A673 (cell line): ENCODE measurements at regions not wholly inside any gene's neighbourhood (a gene's known extent, or its start where the extent isn't known, plus 50 kb on each side); places are given as distances from the start of the nearest gene placed in this dataset.

Experiments
- BruUV-seq: library from RNA; stranded (reverse); fragments of 400-500 nt; replicated peaks from 2 replicates; lab custom pipeline; 2021; lab: Mats Ljungman, UMichigan
- CTCF ChIA-PET: fragments of 300-600 bp; sonication (Branson Sonifier 250); formaldehyde crosslinking; loops from one replicate; lab custom pipeline; 2022; ENCODE audit warnings: antibody characterized with exemption; lab: Charles Lee
- POLR2A ChIA-PET: fragments of 300-600 bp; sonication (Branson Sonifier 250); formaldehyde crosslinking; loops from one replicate; lab custom pipeline; 2022; ENCODE audit warnings: antibody characterized with exemption; ENCODE audit not compliant: low non-redundant PET; lab: Charles Lee
- DNase-seq: peaks from one replicate; pipeline ENCODE4 v3.0.0-alpha.2; 2015; ENCODE audit warnings: low spot score
- H3K27ac ChIP-seq: fragments of 200-600 bp; sonication (generic); 2 replicates; pipeline ENCODE4 v1.5.1; 2016; ENCODE audit warnings: mixed run types, low read depth, mild to moderate bottlenecking, mixed read lengths, antibody characterized with exemption, low read length; ENCODE audit not compliant: poor library complexity, severe bottlenecking
- H3K27me3 ChIP-seq: fragments of 200-600 bp; sonication (generic); replicated peaks from 2 replicates; pipeline ENCODE4 v1.6.1; 2017; ENCODE audit warnings: mixed run types, low read depth, mild to moderate bottlenecking, mixed read lengths, antibody characterized with exemption, low read length; ENCODE audit not compliant: insufficient read depth, poor library complexity
- H3K36me3 ChIP-seq: fragments of 200-600 bp; sonication (generic); 2 replicates; pipeline ENCODE4 v1.6.1; 2016; ENCODE audit warnings: mixed run types, mild to moderate bottlenecking, mixed read lengths, antibody characterized with exemption, low read length; ENCODE audit not compliant: insufficient read depth, poor library complexity, severe bottlenecking
- H3K4me1 ChIP-seq: fragments of 200-600 bp; sonication (generic); 2 replicates; pipeline ENCODE4 v1.6.1; 2017; ENCODE audit warnings: mixed run types, mild to moderate bottlenecking, mixed read lengths, antibody characterized with exemption, low read length; ENCODE audit not compliant: insufficient read depth, poor library complexity, severe bottlenecking
- H3K4me3 ChIP-seq: fragments of 200-600 bp; sonication (generic); 2 replicates; pipeline ENCODE4 v1.5.1; 2016; ENCODE audit warnings: low read depth, mixed run types, mild to moderate bottlenecking, mixed read lengths, low read length; ENCODE audit not compliant: poor library complexity, severe bottlenecking
- H3K9me3 ChIP-seq: fragments of 200-600 bp; sonication (generic); 2 replicates; pipeline ENCODE4 v1.6.1; 2016; ENCODE audit warnings: mixed run types, low read depth, mild to moderate bottlenecking, mixed read lengths, antibody characterized with exemption, low read length; ENCODE audit not compliant: poor library complexity, severe bottlenecking
- EZH2 ChIP-seq: fragments of 200-600 bp; sonication (generic); IDR thresholded peaks from 2 replicates; pipeline ENCODE4 v1.6.1; 2017; ENCODE audit warnings: borderline replicate concordance, low read depth, mild to moderate bottlenecking, mixed read lengths, antibody characterized with exemption, low read length; ENCODE audit not compliant: poor library complexity, severe bottlenecking
- intact Hi-C: fragments of 100-400 bp; cut with micrococcal nuclease; formaldehyde crosslinking; loops from one replicate; pipeline ENCODE4 v1.10.0; 2022; ENCODE audit not compliant: unreplicated experiment
- TF ChIP-seq, protein P1 (sequence below): fragments of 300-800, 200-600 bp; sonication (generic); conservative IDR thresholded peaks from 2 replicates; pipeline ENCODE4 v1.5.1; 2017; ENCODE audit warnings: low read depth, mild to moderate bottlenecking, antibody characterized with exemption, low read length, moderate library complexity, mixed read lengths

GRCh38 chr10:2981361-2981801 lies 86.0 kb upstream of the PFKP start:
- no peaks in the 10 kb centered on the region for H3K9me3 ChIP-seq
- H3K27me3 ChIP-seq: peaks cover 7% of the 10 kb centered on the region
- BruUV-seq: no TSS peak
- H3K4me1 ChIP-seq: no peaks in the 10 kb centered on the region
- TF ChIP-seq EZH2: no peak
- TF ChIP-seq, protein P1, sequence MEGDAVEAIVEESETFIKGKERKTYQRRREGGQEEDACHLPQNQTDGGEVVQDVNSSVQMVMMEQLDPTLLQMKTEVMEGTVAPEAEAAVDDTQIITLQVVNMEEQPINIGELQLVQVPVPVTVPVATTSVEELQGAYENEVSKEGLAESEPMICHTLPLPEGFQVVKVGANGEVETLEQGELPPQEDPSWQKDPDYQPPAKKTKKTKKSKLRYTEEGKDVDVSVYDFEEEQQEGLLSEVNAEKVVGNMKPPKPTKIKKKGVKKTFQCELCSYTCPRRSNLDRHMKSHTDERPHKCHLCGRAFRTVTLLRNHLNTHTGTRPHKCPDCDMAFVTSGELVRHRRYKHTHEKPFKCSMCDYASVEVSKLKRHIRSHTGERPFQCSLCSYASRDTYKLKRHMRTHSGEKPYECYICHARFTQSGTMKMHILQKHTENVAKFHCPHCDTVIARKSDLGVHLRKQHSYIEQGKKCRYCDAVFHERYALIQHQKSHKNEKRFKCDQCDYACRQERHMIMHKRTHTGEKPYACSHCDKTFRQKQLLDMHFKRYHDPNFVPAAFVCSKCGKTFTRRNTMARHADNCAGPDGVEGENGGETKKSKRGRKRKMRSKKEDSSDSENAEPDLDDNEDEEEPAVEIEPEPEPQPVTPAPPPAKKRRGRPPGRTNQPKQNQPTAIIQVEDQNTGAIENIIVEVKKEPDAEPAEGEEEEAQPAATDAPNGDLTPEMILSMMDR: no peak
- ChIA-PET CTCF (interaction anchor here (0.7 kb wide), 1 partner anchor 9 kb away, joined by 6 read pairs; no protein-coding TSS in a partner anchor), POLR2A (no interaction called here)
- no peak overlapping the region for H3K27ac ChIP-seq
- intact Hi-C loops: no loop called here
- no peaks in the 10 kb centered on the region for H3K36me3 ChIP-seq
- H3K4me3 ChIP-seq: no peak overlapping the region
- no peak for DNase-seq

- POLR2A ChIA-PET: no interaction called here
- H3K27ac ChIP-seq: no peak overlapping the region
These were observed 86.5 kb upstream of the PFKP start for GRCh38 chr10:2980791-2981360.

DNA sequence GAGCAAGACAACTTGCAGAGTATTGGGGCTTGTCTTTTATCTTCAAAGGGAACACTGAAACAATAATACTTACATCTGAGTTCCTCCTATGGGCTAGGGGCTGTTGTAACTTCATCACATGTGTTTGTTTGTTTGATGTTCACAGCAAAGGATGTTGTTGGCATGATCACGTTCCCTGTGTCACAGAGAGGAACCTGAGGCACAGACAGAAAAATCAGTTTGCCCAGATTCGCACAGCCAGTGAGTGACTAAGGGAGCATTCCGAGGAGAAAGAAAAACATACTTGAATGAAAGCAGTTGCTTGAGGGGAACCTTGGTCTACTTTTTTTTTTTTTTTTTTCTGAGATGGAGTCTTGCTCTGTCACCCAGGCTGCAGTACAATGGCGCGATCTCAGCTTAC lies 87.2 kb upstream of the PFKP start:
- no peaks in the 10 kb centered on the region for H3K9me3 ChIP-seq
- TF ChIP-seq, protein P1: no peak
- TF ChIP-seq EZH2: no peak
- H3K4me1 ChIP-seq: no peaks in the 10 kb centered on the region
- DNase-seq: no peak
- no peaks in the 10 kb centered on the region for H3K36me3 ChIP-seq
- POLR2A ChIA-PET: no interaction called here
- no peak overlapping the region for H3K27ac ChIP-seq
- no peak overlapping the region for H3K4me3 ChIP-seq
- intact Hi-C loops: no loop called here
- CTCF ChIA-PET: interaction anchor here (0.6 kb wide), 1 partner anchor 1867 kb away, joined by 3 read pairs; no protein-coding TSS in a partner anchor
- BruUV-seq: no TSS peak
- no peaks in the 10 kb centered on the region for H3K27me3 ChIP-seq

More at GRCh38 chr10:2980791-2981360, 86.5 kb upstream of the PFKP start:
- H3K27me3 ChIP-seq: peaks cover 2% of the 10 kb centered on the region
- no peak overlapping the region for H3K4me3 ChIP-seq
- no TSS peak for BruUV-seq
- TF ChIP-seq, protein P1: no peak
- TF ChIP-seq EZH2: no peak
- no peaks in the 10 kb centered on the region for H3K9me3 ChIP-seq
- no peaks in the 10 kb centered on the region for H3K36me3 ChIP-seq
- H3K4me1 ChIP-seq: no peaks in the 10 kb centered on the region
- intact Hi-C loops: no loop called here
- CTCF ChIA-PET: interaction anchor here (0.6 kb wide), 1 partner anchor 1868 kb away, joined by 3 read pairs; no protein-coding TSS in a partner anchor
- peak; percentile 38 for DNase-seq
